KOPT-K1 (cell line): ENCODE measurements at regions not wholly inside any gene's neighbourhood (a gene's known extent, or its start where the extent isn't known, plus 50 kb on each side); places are given as distances from the start of the nearest gene placed in this dataset.
"Not testable (repeated sequence)": the region's sequence is repeated elsewhere in the genome, so short reads cannot be mapped to it uniquely, and the experiment has no call there.

Experiments used
- H3K27ac ChIP-seq: fragments of 200-600 bp; sonication (generic); 2 replicates; pipeline ENCODE4 v1.5.1; 2016; ENCODE audit warnings: antibody characterized with exemption, mild to moderate bottlenecking, low read depth, low read length; ENCODE audit not compliant: poor library complexity, severe bottlenecking
- H3K36me3 ChIP-seq: fragments of 200-600 bp; sonication (generic); 2 replicates; pipeline ENCODE4 v1.5.1; 2017; ENCODE audit warnings: antibody characterized with exemption, mild to moderate bottlenecking, low read length, moderate library complexity; ENCODE audit not compliant: insufficient read depth
- H3K9me3 ChIP-seq: fragments of 200-600 bp; sonication (generic); 2 replicates; pipeline ENCODE4 v1.5.1; 2017; ENCODE audit warnings: antibody characterized with exemption, low read length, mild to moderate bottlenecking; ENCODE audit not compliant: insufficient read depth, poor library complexity, severe bottlenecking

GRCh38 chr10:128178302-128178958, 52.2 kb upstream of the MKI67 start:
- no peak overlapping the region for H3K27ac ChIP-seq
- peaks cover 26% of the 10 kb centered on the region for H3K9me3 ChIP-seq
- H3K36me3 ChIP-seq, result no peaks in the 10 kb centered on the region

GRCh38 chr10:128180843-128181242, 54.6 kb upstream of the MKI67 start:
- Histone ChIP-seq H3K36me3 (no peaks in the 10 kb centered on the region), H3K9me3 (peaks cover 15% of the 10 kb centered on the region), H3K27ac (peak overlapping the region; percentile 57)

- Histone ChIP-seq H3K9me3 (peaks cover 15% of the 10 kb centered on the region), H3K36me3 (no peaks in the 10 kb centered on the region), H3K27ac (no peak overlapping the region)
Measured at GRCh38 chr10:128185627-128186026, 59.4 kb upstream of the MKI67 start.

DNA sequence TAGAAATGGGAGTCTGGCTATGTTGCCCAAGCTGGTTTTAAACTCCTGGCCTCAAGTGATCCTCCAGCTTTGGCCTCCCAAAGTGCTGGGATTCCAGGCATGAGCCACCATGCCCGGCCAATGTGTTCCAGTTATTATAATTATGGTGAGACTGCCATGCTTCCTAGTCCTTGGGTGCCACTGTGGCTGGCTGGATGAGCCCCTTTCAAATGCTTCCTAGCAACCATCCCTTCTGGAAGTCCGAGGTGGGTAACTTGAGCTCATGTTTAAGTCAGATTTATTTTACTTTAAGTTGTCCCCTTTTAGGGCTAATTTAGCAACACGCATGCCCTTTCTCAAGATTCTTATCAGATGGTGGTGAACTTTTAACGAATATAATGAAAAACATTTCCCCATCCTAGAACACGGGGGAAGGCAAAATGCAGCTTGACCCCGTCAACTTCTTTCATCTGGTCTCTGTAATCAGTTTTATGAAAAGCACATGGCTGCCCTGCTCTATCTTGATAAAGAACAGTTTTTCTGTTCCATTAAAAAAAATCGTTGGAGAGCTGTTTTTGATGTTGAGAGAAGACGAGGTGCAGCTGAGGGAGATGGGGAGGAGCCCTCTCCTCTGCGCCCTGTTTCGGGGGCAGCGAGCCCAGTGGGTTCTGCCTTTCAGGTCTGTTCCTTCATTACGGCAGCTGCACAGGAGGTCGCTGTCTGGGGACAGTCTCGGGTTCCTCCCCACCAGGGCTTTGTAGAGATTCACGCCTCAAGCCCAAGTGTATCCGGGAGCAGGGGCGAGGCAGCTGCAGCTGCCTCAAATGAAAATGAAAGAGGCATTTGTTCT, 61.0 kb upstream of the MKI67 start:
- Histone ChIP-seq H3K36me3 (no peaks in the 10 kb centered on the region), H3K27ac (peak overlapping the region; percentile 75), H3K9me3 (peaks cover 15% of the 10 kb centered on the region)

DNA sequence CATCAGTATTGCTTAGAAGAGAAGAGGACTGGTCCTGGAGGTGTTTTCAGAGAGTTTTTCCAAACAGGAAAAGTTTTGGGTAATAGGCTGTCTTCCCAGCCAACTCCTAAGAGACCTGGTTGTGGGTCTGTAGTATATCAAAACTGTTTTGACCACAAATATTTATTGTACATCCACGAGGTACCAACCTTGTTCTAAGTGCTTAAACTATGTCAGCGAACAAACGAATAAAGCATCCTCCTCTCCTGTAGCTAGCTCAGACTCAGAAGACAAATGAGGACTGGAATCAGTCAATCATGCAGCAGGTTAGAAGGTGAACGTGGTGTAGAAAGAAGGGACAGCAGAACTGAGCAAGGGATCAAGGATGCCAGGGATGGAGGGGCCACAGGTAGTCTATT, 61.6 kb upstream of the MKI67 start:
- Histone ChIP-seq H3K36me3 (no peaks in the 10 kb centered on the region), H3K27ac (peak overlapping the region; percentile 75), H3K9me3 (peaks cover 12% of the 10 kb centered on the region)

DNA sequence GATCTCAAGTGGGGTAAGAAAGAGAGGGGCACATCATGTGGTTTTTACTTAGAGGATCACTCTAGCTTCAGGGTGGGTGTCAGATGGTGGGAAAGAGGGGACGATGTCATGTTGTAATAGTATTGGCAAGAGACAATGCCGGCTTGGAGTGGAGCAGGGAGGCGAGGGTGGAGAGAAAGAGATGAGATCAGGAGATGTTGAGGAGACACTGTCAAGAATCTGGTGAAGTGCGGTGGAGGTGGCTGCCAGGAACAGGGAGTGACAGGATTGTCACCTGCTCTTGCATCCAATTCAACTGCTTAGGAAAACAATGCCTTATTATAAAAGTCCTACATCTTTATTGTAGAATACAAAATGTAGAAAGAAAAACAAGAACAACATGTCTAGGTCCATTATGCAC, 63.0 kb upstream of the MKI67 start:
- Histone ChIP-seq H3K9me3 (peaks cover under 1% of the 10 kb centered on the region), H3K27ac (no peak overlapping the region), H3K36me3 (no peaks in the 10 kb centered on the region)

GRCh38 chr10:128191847-128192246, 65.6 kb upstream of the MKI67 start:
- Histone ChIP-seq H3K36me3 (no peaks in the 10 kb centered on the region), H3K27ac (no peak overlapping the region), H3K9me3 (no peaks in the 10 kb centered on the region)

GRCh38 chr10:128201826-128202225, 75.6 kb upstream of the MKI67 start:
- peaks cover 31% of the 10 kb centered on the region for H3K9me3 ChIP-seq
- H3K27ac ChIP-seq, H3K36me3 ChIP-seq: not testable (repeated sequence)

DNA sequence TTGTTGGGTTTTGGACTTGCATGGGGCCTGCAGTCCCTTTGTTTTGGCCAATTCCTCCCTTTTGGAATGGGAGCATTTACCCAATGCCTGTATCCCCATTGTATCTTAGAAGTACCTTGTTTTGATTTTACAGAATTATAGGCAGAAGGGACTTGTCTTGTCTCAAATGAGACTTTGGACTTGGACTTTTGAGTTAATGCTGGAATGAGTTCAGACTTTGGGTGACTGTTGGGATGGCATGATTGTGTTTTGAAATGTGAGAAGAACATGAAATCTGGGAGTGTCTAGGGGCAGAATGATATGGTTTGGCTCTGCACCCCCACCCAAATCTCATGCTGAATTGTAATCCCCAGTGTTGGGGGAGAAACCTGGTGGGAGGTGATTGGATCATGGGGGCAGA, 76.8 kb upstream of the MKI67 start:
- no peak overlapping the region for H3K27ac ChIP-seq
- H3K36me3 ChIP-seq, result no peaks in the 10 kb centered on the region
- peaks cover 31% of the 10 kb centered on the region for H3K9me3 ChIP-seq

DNA sequence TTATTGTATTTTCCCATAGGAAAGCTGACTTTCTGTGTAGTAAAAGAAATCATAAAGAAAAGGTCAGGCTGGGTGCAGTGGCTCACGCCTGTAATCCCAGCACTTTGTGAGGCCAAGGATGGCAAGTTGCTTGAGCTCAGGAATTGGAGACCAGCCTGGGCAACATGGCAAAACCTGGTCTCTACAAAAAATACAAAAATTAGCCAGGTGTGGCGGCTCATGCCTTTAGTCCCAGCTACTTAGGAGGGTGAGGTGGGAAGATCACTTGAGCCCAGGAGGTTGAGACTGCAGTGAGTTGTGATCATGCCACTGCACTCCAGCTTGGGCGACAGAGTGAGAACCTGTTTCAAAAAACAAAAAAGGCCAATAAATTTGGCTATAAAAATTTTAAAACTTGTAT, 79.4 kb upstream of the MKI67 start:
- H3K9me3 ChIP-seq, result peaks cover 30% of the 10 kb centered on the region
- not testable (repeated sequence) for H3K27ac ChIP-seq, H3K36me3 ChIP-seq

DNA sequence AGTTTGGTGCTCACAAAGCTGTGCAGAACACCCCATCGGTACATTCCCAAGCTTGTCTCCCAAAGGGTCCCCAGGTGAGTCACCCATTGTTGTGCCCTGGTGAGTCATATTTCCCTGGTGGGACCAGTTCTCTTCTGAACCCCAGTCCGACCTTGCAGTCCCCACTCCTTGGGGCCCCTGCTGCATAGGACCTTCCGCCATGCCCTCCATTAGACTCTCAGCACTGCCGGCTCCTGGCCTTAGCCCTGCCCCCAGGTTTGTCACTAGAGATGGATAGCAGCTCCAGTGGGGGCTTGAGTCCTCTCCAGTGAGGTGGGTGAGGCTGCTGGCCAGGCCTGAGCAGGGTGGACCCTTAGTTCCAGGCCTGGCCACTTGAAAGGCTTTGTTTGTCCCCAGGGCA, 80.5 kb upstream of the MKI67 start:
- Histone ChIP-seq H3K9me3 (peaks cover 19% of the 10 kb centered on the region), H3K36me3 (no peaks in the 10 kb centered on the region), H3K27ac (no peak overlapping the region)

- Histone ChIP-seq H3K36me3 (no peaks in the 10 kb centered on the region), H3K9me3 (no peaks in the 10 kb centered on the region)
Measured at GRCh38 chr10:128209862-128210214, 83.6 kb upstream of the MKI67 start.

DNA sequence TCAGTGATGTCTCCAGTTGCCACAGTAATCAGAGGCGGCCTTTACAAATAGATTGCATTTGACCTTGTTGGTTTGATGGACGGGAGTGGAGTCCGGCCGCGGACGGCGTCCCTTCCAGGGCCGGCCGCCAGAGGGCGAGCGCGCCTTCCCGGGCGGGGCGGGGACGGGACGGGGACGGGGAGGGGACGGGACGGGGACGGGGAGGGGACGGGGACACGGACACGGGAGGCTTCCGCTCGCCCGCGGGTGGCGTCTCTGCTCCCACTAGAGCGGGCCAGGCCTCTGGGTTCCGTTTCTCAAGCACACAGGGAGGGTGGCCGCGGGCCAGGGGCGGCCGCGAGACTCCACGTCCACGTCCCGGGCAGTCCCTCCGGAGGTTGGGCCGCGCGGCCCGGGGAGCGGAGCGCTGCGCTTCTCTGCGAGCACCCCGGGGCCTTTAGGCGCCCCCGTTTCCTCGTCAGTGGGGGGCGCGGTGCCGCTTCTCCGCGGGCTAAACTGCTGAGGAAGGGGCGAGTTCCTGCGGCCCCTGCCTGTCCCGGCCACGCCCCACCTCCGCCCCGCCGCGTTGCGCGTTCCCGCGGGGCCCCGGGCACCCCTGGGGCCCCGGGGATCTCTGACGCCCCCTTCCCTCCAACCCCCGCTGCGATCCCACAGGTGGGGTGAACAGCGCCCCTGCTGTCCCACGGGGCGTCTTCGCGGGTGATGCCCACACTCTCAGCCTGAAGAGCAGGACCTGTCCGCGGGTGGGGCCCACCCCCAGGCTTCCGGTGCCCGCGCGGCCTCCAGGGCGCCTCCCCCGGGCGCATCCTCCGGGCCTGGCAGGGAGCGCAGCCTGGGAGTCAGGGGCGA, 84.2 kb upstream of the MKI67 start:
- H3K36me3 ChIP-seq, result no peaks in the 10 kb centered on the region
- H3K9me3 ChIP-seq, result no peaks in the 10 kb centered on the region
- H3K27ac ChIP-seq, result peak overlapping the region; percentile 37

More at GRCh38 chr10:128209862-128210214, 83.6 kb upstream of the MKI67 start:
- H3K27ac ChIP-seq, result no peak overlapping the region

DNA sequence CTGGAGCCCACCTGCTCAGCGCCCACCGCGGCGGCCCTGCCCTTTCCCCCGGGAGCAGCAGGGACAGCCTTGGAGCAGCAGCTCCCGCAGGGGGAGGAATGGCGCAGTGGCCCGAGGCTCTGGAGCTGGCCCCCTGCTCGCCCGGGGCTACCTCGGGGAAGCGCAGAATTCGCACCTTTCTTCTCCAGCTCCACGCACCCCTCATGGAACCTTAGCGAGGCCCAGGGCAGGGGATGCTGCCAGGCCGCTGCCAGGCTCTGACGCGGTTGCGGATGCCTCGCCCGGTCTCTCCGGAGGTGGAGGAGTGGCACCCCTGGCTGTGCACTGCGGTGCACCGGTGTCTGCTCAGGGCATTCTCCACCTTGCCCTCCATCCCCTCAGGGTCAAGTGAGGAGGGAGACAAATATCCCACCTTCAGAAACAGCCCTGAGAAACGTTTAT, 84.9 kb upstream of the MKI67 start:
- no peaks in the 10 kb centered on the region for H3K36me3 ChIP-seq
- no peaks in the 10 kb centered on the region for H3K9me3 ChIP-seq
- no peak overlapping the region for H3K27ac ChIP-seq
